ENCODE measurements at regions not wholly inside any gene's neighbourhood (a gene's known extent, or its start where the extent isn't known, plus 50 kb on each side); places are given as distances from the start of the nearest gene placed in this dataset.
"Not testable (repeated sequence)": the region's sequence is repeated elsewhere in the genome, so short reads cannot be mapped to it uniquely, and the experiment has no call there.

DNA sequence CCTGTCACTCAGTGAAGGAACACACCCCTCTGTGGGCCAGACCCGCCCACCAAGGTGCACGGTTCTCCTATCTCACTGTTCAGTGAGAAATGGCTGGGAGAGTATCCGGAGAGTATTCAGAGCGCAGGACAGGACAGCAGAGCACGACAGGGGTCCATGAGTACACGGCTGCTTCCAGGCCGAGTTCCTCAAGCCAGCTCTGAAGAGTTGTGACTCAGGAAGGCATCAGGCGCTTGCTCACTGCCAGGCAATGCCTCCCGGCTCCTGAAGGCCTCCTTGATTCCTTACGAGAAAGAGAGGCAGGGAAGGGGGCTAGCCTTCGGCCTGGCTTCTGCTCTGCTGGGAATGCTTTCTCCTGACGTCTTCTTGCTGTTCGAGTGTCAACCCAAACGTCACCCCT, 132.1 kb upstream of the PPP1R26 start:
- H3K4me3 Mint-ChIP-seq = no peak overlapping the region
- H3K27ac Mint-ChIP-seq = no peak overlapping the region
- H3K27me3 Mint-ChIP-seq = peaks cover 8% of the 10 kb centered on the region
- no peaks in the 10 kb centered on the region for H3K9me3 Mint-ChIP-seq (ENCODE audit: low read depth)
- no peaks in the 10 kb centered on the region for H3K36me3 Mint-ChIP-seq
- H3K4me1 Mint-ChIP-seq (ENCODE audit: low read depth) = no peaks in the 10 kb centered on the region

DNA sequence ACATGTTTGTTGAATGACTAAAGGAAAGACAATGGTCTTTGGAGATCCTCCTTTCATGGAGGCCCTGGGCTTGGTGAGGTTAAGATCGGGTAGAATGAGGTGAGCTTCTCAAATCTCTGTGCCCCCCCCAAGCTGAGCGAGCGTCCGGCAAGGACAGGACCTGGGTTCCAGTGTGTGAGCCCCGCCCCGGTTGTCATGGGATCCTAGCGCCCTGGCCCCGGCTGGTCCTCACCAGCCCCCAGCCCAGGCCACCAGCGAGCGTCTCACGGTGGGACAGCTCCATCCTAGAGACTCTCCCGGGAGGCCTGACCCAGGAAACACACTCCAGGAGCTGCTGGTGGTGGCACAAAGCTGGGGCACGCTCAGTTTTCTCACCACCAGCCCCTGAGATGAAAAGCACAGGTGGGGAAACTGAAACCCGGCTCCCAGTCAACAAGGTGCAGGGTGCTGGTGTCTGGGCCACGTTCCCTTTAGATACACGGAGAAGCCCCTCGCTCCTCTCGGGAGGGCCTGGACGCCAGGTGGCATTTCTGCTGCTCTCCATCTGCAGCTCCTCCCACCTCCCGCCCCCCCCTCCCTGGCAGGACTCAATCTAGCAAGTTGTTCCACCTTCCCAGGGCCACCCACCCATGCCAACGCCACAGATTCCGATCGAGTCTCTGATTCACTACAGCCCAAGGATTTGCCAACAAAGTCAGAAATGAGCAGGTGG, 131.3 kb upstream of the PPP1R26 start:
- Mint-ChIP-seq H3K27me3 (peaks cover 8% of the 10 kb centered on the region), H3K4me3 (no peak overlapping the region), H3K9me3 (ENCODE audit: low read depth) (no peaks in the 10 kb centered on the region), H3K4me1 (ENCODE audit: low read depth) (no peaks in the 10 kb centered on the region), H3K27ac (no peak overlapping the region), H3K36me3 (no peaks in the 10 kb centered on the region)

DNA sequence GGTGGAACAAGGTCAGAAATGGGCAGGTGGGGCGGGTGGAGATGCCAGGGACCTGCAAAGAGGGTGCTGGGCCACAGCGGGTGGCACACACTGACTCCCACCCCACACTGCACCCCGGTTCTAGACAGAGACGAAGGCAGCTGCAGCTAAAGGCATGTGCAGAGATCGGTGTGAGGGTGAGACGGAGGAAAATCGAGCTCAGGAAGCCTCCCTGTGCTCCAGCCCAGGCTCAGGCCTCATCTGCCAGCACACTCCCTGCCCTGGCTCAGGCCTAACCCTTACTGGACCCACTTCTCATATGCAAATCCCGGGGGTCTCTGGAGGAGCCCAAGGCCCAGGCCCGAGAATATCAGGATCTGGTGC, 130.8 kb upstream of the PPP1R26 start:
- Mint-ChIP-seq H3K27me3 (peaks cover 8% of the 10 kb centered on the region), H3K9me3 (ENCODE audit: low read depth) (no peaks in the 10 kb centered on the region), H3K4me1 (ENCODE audit: low read depth) (no peaks in the 10 kb centered on the region), H3K27ac (no peak overlapping the region), H3K36me3 (no peaks in the 10 kb centered on the region), H3K4me3 (no peak overlapping the region)

DNA sequence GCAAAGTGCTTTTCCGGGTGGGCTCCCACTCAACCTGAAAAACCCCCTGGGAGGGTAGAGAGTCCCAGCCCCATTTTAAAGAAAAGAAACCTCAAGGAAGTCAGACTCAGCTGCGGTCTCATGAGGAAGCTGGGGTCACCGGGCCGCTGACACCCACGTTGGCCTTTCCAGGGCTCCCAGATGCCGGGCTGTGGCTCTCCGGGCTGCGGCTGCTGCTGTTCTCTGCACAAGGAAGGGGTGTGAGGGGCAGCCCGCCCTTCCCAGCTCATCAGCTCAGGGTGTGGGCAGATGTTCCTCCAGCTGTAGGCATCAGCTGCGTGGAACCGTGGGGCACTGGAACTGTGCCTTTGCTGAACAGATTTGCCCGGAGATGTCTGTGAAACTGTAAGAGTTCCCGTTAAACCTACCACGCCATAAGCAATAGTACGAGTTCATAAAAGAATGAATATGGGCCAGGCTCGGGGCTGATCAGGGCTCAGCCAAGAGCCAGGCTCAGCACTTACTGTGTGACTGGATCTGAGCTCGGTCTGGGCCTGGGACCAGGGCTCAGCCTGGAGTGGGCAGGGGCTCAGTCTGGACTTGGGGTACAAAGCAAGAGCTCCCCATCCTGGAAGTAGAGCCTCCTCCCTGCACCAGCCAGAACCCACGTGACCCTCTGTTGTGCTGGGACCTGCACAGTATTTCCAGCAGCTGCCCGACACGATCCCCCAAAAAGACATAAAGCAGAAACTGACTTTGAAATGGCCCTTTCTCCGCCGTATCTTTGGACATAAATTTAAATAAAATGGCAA, 130.2 kb upstream of the PPP1R26 start:
- no peak overlapping the region for H3K4me3 Mint-ChIP-seq
- H3K36me3 Mint-ChIP-seq = no peaks in the 10 kb centered on the region
- H3K9me3 Mint-ChIP-seq (ENCODE audit: low read depth) = no peaks in the 10 kb centered on the region
- H3K27me3 Mint-ChIP-seq = peaks cover 8% of the 10 kb centered on the region
- no peaks in the 10 kb centered on the region for H3K4me1 Mint-ChIP-seq (ENCODE audit: low read depth)
- H3K27ac Mint-ChIP-seq = no peak overlapping the region

DNA sequence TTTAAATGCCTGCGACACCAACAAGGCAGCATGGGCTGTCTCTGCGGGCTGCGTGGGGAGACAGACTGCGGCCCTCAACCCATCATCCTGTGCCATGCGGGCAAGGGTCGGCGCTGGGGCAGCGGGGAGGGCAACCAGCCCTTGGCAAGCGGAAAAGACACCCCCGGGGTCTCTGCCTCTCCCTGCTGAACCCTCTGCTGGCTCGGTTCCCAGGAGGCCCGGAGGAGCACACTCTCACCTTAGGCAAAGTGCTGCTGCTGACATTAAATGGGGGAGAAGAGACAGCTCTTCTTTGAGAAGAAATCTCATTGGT, 129.6 kb upstream of the PPP1R26 start:
- H3K36me3 Mint-ChIP-seq = no peaks in the 10 kb centered on the region
- H3K9me3 Mint-ChIP-seq (ENCODE audit: low read depth) = no peaks in the 10 kb centered on the region
- H3K4me1 Mint-ChIP-seq (ENCODE audit: low read depth) = no peaks in the 10 kb centered on the region
- H3K27ac Mint-ChIP-seq = no peak overlapping the region
- H3K27me3 Mint-ChIP-seq = peaks cover 5% of the 10 kb centered on the region
- H3K4me3 Mint-ChIP-seq = no peak overlapping the region

DNA sequence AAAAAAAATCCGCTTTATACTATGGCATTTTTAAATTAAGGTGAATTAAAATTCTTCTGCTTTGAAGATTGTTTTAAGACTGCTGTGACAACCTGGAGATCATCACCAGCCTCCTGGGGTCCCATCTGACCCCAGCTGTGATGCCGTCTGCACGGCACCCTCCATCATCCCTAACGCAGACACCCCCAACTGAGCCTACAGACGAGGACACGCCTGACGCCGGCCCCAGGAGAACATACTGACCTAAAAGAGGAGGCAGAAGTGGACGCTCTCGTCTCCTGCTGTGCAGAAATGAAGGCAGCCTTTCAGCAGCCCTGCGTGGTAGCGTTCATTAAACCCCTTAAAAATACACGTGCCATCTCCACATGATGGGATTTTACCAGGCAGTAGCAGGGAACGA, 125.6 kb upstream of the PPP1R26 start:
- H3K36me3 Mint-ChIP-seq = no peaks in the 10 kb centered on the region
- H3K27ac Mint-ChIP-seq = no peak overlapping the region
- no peaks in the 10 kb centered on the region for H3K4me1 Mint-ChIP-seq (ENCODE audit: low read depth)
- H3K27me3 Mint-ChIP-seq = peaks cover 2% of the 10 kb centered on the region
- no peaks in the 10 kb centered on the region for H3K9me3 Mint-ChIP-seq (ENCODE audit: low read depth)
- H3K4me3 Mint-ChIP-seq = no peak overlapping the region

DNA sequence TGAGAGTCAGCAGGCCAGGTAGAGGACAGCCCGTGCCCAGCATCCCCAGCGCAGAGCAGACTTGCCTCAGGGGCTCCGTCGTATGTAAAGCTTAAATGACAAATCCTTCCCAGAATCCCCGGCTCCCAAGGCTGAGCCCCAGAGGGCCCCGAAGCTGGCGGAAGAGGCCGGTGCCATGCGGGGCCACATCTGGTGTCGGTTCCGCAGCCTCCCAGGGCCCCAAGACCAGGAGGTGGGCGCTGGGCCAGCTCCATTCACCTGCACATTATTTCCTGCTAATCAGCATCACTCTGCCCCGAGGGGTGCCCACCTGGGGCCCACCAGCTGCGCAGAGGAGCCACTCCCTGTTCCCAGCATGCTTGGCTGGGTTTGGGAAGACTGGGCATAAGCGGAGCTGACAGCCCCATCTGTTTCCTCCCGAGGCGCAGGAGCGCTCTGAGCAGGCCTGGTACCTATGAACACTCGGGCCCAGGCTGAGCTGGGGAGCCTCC, 124.0 kb upstream of the PPP1R26 start:
- no peaks in the 10 kb centered on the region for H3K36me3 Mint-ChIP-seq
- H3K4me3 Mint-ChIP-seq = no peak overlapping the region
- no peak overlapping the region for H3K27ac Mint-ChIP-seq

DNA sequence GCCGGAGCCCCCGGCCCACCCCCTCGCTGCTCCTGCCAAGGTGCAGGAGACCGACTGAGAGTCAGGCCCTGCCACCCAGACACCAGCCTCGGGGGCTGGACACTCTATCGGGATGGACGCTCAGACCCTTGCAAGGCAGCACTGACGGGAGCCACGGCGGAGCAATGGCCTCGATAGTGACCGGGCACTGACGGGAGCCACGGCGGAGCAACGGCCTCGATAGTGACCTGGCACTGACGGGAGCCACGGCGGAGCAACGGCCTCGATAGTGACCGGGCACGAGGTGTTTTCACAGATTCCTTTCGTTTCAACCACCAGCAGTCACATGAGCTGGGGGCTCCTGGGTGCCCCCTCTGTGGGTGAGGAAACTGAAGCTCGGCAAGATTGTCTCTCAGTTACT, 123.6 kb upstream of the PPP1R26 start:
- Mint-ChIP-seq H3K36me3 (no peaks in the 10 kb centered on the region), H3K27ac (no peak overlapping the region), H3K27me3 (no peaks in the 10 kb centered on the region)

More for the DNA sequence above, 124.0 kb upstream of the PPP1R26 start:
- no peaks in the 10 kb centered on the region for H3K4me1 Mint-ChIP-seq (ENCODE audit: low read depth)
- peaks cover 1% of the 10 kb centered on the region for H3K27me3 Mint-ChIP-seq
- H3K9me3 Mint-ChIP-seq (ENCODE audit: low read depth) = no peaks in the 10 kb centered on the region

DNA sequence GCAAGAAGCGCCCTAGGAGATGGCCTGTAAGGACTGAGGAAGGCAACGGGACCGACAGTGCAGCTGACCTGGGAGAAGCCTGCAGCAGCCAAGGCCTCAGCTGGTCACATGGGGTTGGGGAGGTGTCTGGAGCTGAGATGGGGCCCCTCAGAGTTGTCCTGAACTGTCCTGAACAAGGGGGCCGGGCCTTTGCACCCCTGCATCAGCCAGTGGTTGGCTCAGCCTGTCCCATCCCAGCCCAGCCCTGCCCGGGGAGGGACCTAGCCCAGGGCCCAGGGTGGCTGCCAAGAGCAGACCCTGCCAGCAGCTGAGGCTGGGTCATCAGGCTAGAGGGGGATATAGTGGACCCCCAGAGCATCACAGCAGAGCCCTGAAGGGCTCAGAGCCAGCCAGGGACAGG, 122.8 kb upstream of the PPP1R26 start:
- no peak overlapping the region for H3K4me3 Mint-ChIP-seq
- no peaks in the 10 kb centered on the region for H3K27me3 Mint-ChIP-seq
- no peaks in the 10 kb centered on the region for H3K36me3 Mint-ChIP-seq
- H3K4me1 Mint-ChIP-seq (ENCODE audit: low read depth) = no peaks in the 10 kb centered on the region
- H3K27ac Mint-ChIP-seq = no peak overlapping the region
- H3K9me3 Mint-ChIP-seq (ENCODE audit: low read depth) = no peaks in the 10 kb centered on the region

More for the DNA sequence above, 123.6 kb upstream of the PPP1R26 start:
- H3K9me3 Mint-ChIP-seq (ENCODE audit: low read depth) = no peaks in the 10 kb centered on the region
- H3K4me3 Mint-ChIP-seq = no peak overlapping the region
- H3K4me1 Mint-ChIP-seq (ENCODE audit: low read depth) = no peaks in the 10 kb centered on the region

DNA sequence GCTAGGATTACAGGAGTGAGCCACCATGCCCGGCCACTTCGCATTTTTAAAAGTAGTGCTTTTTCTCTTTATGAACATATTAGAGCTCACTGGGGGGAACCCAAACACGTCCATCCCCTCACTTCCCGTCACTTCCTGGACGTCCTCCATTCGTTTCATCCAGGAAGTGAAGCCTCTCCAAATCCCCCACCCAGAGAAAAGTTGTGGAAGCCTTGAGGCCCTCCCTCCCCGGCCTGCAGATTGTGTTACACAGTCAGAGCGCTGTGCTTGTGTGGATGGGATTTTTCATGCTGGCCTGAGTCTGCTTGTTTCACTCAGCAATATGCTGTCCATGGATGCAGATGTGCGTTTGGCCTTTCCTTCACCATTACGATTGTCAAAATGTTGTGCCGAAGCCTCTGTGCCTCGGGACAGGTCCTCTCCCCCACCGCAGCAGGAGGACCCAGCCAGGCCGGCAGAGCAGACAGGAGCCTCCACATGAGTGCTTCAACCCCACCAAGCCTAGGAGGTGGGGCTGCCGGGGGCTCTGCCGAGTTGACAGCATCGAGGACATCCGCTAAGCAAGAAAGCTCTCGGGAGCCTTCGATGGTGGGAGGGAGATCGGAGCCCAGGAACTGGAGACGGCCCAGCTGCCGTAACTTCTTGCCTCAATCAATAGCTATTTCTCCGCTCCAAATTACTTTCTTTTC, 121.6 kb upstream of the PPP1R26 start:
- Mint-ChIP-seq H3K27ac (peak overlapping the region; percentile 28), H3K9me3 (ENCODE audit: low read depth) (no peaks in the 10 kb centered on the region), H3K4me3 (no peak overlapping the region), H3K4me1 (ENCODE audit: low read depth) (no peaks in the 10 kb centered on the region), H3K36me3 (no peaks in the 10 kb centered on the region), H3K27me3 (no peaks in the 10 kb centered on the region)

DNA sequence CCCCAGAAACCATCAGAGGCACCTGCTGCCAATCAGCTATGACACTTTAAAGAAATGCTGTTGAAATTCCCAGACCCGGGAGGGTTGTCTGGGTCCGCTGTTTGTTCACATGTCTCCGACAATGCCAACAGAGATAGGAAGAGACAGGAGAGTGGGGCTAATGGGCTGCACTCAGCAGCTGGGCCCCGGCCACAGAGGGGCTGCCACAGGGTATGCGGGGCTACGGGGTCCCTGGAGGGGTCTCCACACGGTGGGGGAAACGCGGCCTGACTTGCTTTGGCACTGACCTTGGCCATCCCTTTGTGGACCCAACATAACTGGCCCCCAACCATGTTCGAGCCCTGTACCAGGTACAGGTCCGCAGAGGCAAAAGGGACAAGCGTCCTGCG, 121.0 kb upstream of the PPP1R26 start:
- no peaks in the 10 kb centered on the region for H3K9me3 Mint-ChIP-seq (ENCODE audit: low read depth)
- no peaks in the 10 kb centered on the region for H3K36me3 Mint-ChIP-seq
- H3K27me3 Mint-ChIP-seq = no peaks in the 10 kb centered on the region
- no peak overlapping the region for H3K4me3 Mint-ChIP-seq
- no peaks in the 10 kb centered on the region for H3K4me1 Mint-ChIP-seq (ENCODE audit: low read depth)
- H3K27ac Mint-ChIP-seq = peak overlapping the region; percentile 28

DNA sequence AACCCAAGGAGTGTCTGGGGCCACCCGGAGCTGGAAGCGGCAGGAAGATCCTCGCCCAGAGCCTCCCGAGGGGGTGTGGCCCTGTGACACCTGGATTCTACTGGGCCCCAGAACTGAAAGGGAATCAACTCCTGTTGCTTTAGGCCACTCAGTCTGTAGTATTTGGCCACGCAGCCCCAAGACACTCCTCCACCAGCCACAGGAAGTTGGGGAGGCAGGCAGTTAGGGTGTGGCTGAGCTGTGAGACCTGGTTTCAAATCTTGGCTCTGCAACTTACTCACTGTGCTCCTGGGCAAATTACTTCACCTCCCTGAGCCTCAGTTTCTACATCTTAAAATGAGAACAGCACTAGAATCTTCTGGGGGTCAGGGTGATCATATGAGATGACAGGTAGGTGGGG, 119.8 kb upstream of the PPP1R26 start:
- H3K4me1 Mint-ChIP-seq (ENCODE audit: low read depth) = no peaks in the 10 kb centered on the region
- no peaks in the 10 kb centered on the region for H3K27me3 Mint-ChIP-seq
- H3K27ac Mint-ChIP-seq = no peak overlapping the region
- no peaks in the 10 kb centered on the region for H3K9me3 Mint-ChIP-seq (ENCODE audit: low read depth)
- H3K36me3 Mint-ChIP-seq = no peaks in the 10 kb centered on the region
- H3K4me3 Mint-ChIP-seq = no peak overlapping the region

DNA sequence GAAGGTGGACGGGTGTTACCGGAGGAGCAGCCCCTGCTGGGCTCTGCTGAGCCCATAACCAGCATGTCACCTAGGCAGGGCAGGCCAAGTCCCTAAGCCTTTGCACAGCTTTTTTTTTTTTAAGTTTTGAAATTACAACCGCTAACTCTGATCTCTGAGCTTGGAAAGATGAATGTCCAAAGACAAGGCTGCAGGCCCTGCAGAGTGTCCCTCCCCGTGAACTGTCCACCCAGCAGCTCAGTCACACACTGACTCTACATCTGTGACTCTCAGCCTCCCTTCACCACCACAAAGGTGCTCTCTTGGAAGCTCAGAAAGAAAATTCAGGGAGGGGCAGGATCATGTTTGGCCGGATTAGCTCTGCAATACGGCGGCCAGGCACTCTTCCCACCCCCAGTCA, 119.0 kb upstream of the PPP1R26 start:
- Mint-ChIP-seq H3K4me1 (ENCODE audit: low read depth) (no peaks in the 10 kb centered on the region), H3K27me3 (no peaks in the 10 kb centered on the region), H3K9me3 (ENCODE audit: low read depth) (no peaks in the 10 kb centered on the region), H3K27ac (no peak overlapping the region), H3K4me3 (no peak overlapping the region), H3K36me3 (no peaks in the 10 kb centered on the region)

DNA sequence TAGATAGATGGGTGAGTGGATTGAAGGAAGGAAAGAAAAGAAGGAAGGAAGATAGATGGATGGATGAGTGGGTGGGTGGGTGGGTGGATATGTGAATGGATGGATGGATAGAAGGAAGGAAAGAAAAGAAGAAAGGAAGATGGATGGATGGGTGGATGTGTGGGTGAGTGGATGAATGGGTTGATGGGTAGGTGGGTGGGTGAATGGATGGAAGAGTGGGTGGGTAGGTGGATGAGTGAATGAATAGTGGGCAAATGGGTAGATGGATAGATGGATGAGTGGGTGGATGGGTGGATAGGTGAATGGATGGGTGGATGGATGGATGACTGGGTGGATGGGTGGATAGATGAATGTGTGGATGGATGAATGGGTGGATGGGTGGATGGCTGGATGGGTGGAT, 117.9 kb upstream of the PPP1R26 start:
- H3K4me3 Mint-ChIP-seq; H3K36me3 Mint-ChIP-seq; H3K9me3 Mint-ChIP-seq (ENCODE audit: low read depth); H3K27ac Mint-ChIP-seq; H3K4me1 Mint-ChIP-seq (ENCODE audit: low read depth); H3K27me3 Mint-ChIP-seq: not testable (repeated sequence)

DNA sequence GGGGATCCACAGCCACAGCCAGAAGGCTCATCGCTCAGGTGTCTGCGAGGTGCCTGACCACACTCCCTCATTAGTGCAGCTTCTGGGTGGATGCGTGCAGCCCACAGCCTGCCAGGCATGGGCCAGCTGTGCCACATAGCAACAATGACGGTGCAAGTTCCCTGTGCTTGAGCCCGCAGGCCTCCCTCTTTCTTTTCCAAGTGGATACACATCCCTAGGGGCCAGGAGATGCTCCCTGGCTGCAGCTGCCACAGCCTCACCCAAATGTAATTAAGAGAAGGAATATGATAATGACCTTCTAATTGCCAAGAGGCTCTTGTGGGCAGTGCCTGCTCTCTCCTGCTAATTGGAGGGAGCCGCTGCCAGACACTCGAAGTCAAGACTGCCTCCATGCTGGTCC, 116.0 kb upstream of the PPP1R26 start:
- H3K27ac Mint-ChIP-seq = no peak overlapping the region
- H3K36me3 Mint-ChIP-seq = no peaks in the 10 kb centered on the region
- no peak overlapping the region for H3K4me3 Mint-ChIP-seq
- H3K9me3 Mint-ChIP-seq (ENCODE audit: low read depth) = no peaks in the 10 kb centered on the region
- H3K27me3 Mint-ChIP-seq = no peaks in the 10 kb centered on the region
- H3K4me1 Mint-ChIP-seq (ENCODE audit: low read depth) = no peaks in the 10 kb centered on the region
